GM12891 (cell line): ENCODE measurements at regions not wholly inside any gene's neighbourhood (a gene's known extent, or its start where the extent isn't known, plus 50 kb on each side); places are given as distances from the start of the nearest gene placed in this dataset.

Source experiments
- PAX5 ChIP-seq: IDR thresholded peaks from 2 replicates; pipeline ENCODE4 v1.6.1; 2011; ENCODE audit warnings: low read length, moderate library complexity, mild to moderate bottlenecking; ENCODE audit not compliant: insufficient read depth, severe bottlenecking
- POLR2A ChIP-seq: IDR thresholded peaks from 2 replicates; pipeline ENCODE4 v1.6.1; 2011; ENCODE audit warnings: low read depth, low read length, control low read depth
- POLR2AphosphoS5 ChIP-seq: IDR thresholded peaks from 2 replicates; pipeline ENCODE4 v1.6.1; 2011; ENCODE audit warnings: low read depth, low read length, control low read depth
- TAF1 ChIP-seq: IDR thresholded peaks from 2 replicates; pipeline ENCODE4 v1.6.1; 2011; ENCODE audit warnings: low read depth, low read length, control low read depth

DNA sequence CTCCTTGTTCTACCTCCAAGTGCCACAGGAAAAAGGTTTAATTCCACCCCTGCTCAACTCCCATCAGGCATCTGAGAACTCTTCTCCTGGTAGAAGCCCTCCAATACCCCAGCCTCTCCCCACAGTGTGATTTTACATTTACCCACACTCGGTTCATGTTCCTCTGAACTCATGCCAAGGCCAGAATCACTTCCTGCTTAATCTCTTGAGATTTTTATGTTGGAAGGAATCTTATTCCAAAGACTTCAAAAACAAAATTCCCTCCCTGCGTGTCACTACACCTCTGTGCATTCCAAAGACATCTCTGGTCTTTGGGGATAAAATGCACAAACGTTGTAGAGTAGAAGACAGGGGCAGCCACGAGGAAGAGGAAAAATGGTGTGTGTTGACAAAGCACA is 186.8 kb downstream of the ACTL7B start:
- TF ChIP-seq POLR2A (no peak), TAF1 (no peak), POLR2AphosphoS5 (no peak), PAX5 (no peak)
